Transverse colon (tissue), 3 donors: ENCODE measurements at regions not wholly inside any gene's neighbourhood (a gene's known extent, or its start where the extent isn't known, plus 50 kb on each side); places are given as distances from the start of the nearest gene placed in this dataset.

ENCODE experiments used
- POLR2A ChIP-seq: fragments of 450-650 bp; IDR thresholded peaks from one replicate; pipeline ENCODE4 v1.6.1; 2016; ENCODE audit warnings: antibody characterized with exemption, mild to moderate bottlenecking, moderate library complexity
- TF ChIP-seq, protein P1 (sequence below), 5 experiments: fragments of 200-600 bp in 3 of 5; fragments of 450-650 bp in 2 of 5; sonication (generic) in 3 of 5; IDR thresholded peaks; 1 replicate in 2 of 5; 2 replicates in 3 of 5; pipeline ENCODE4 v1.5.1; 2016 to 2017; ENCODE audit warnings: antibody characterized with exemption in 5 of 5, inconsistent platforms in 3 of 5, mild to moderate bottlenecking in 2 of 5, moderate library complexity in 1 of 5

DNA sequence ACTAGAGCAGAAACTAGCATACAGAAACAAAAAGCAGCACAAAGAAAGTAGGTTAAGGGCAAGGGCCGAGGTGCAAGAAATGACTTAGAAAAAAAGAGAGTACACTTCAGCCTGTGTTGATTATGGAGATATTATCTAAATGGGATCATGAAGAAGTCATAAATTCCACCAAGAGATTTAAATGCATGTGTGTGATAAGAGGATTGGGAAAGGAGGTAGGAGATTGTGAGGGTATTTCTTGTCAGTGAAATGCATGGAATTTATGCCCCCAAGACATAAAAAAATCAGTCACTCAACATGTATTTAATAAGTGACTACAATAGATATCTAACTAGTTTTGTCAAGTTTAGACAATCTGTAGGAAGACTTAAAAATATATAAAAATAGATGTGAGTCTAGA, 976.2 kb upstream of the LRFN5 start:
- TF ChIP-seq, protein P1, sequence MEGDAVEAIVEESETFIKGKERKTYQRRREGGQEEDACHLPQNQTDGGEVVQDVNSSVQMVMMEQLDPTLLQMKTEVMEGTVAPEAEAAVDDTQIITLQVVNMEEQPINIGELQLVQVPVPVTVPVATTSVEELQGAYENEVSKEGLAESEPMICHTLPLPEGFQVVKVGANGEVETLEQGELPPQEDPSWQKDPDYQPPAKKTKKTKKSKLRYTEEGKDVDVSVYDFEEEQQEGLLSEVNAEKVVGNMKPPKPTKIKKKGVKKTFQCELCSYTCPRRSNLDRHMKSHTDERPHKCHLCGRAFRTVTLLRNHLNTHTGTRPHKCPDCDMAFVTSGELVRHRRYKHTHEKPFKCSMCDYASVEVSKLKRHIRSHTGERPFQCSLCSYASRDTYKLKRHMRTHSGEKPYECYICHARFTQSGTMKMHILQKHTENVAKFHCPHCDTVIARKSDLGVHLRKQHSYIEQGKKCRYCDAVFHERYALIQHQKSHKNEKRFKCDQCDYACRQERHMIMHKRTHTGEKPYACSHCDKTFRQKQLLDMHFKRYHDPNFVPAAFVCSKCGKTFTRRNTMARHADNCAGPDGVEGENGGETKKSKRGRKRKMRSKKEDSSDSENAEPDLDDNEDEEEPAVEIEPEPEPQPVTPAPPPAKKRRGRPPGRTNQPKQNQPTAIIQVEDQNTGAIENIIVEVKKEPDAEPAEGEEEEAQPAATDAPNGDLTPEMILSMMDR (IDR thresholded peaks at IDR 0.05), result no peak
- TF ChIP-seq POLR2A, result no peak
